ENCODE measurements at regions not wholly inside any gene's neighbourhood (a gene's known extent, or its start where the extent isn't known, plus 50 kb on each side); places are given as distances from the start of the nearest gene placed in this dataset.

- no peaks in the 10 kb centered on the region for H3K36me3 Mint-ChIP-seq (ENCODE audit: low read depth)
- ChIA-PET CTCF (no interaction called here), POLR2A (no interaction called here)
- H3K27me3 Mint-ChIP-seq, result peaks cover 15% of the 10 kb centered on the region
- no peak overlapping the region for H3K4me3 Mint-ChIP-seq
- H3K4me1 Mint-ChIP-seq, result no peaks in the 10 kb centered on the region
- H3K9me3 Mint-ChIP-seq, result no peaks in the 10 kb centered on the region
- no peak overlapping the region for H3K27ac Mint-ChIP-seq
- no peak for DNase-seq
Measured at GRCh38 chr19:5225486-5226345, 114.9 kb downstream of the PTPRS start.

DNA sequence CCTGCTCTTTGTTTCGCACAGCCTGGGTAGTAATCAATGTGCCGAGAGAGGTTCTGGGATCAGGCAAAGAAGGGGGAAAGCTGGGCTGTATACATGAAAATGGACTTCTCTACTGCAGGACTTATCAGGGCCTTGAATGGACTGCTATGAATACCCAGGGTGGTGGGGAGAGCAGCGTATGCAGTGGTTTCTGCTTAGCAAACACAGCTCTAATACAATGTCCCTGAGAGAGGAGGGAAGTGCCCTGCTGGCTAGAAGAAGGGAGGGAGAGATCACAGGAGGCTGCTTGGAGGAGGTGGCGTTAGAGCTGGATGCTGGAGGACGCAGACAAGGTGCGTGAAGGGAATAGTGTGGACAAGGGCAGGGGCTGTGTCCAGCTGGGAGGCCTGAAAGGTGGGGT lies 116.1 kb downstream of the PTPRS start:
- no peak for DNase-seq
- H3K27ac Mint-ChIP-seq, result no peak overlapping the region
- H3K4me3 Mint-ChIP-seq, result no peak overlapping the region
- CTCF ChIA-PET, result interaction anchor here (0.8 kb wide), 1 partner anchor 18 kb away, joined by 3 read pairs; no protein-coding TSS in a partner anchor
- H3K27me3 Mint-ChIP-seq, result peaks cover 9% of the 10 kb centered on the region
- POLR2A ChIA-PET, result no interaction called here
- H3K9me3 Mint-ChIP-seq, result no peaks in the 10 kb centered on the region
- H3K36me3 Mint-ChIP-seq (ENCODE audit: low read depth), result no peaks in the 10 kb centered on the region
- no peaks in the 10 kb centered on the region for H3K4me1 Mint-ChIP-seq

DNA sequence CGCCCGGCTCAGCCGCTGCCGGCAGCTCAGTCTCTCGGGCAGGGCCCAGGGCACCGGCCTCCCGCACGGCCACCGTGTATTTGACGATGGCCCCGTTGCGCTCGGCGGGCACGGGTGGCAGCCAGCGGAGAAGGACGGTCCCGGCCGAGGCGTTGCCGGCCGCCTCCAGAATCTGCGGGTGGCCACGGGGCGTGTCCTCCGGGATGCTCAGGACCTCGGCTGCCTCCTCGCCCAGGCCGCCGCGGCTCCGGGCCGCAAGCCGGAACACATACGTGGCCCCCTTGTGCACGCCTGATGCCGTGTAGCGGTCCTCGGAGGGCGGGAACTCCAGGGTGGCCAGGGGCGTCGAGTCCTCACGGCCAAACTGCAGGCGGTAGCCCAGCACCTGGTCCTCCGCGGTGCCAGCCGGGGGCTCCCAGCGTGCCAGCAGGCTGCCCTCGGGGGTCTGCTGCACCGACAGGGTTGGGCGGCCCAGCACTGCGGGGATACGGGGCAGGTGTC lies 117.7 kb downstream of the PTPRS start:
- Mint-ChIP-seq H3K36me3 (ENCODE audit: low read depth) (no peaks in the 10 kb centered on the region), H3K4me3 (no peak overlapping the region), H3K9me3 (no peaks in the 10 kb centered on the region), H3K4me1 (no peaks in the 10 kb centered on the region), H3K27ac (no peak overlapping the region), H3K27me3 (no peaks in the 10 kb centered on the region)
- ChIA-PET CTCF (no interaction called here), POLR2A (no interaction called here)
- DNase-seq, result no peak

DNA sequence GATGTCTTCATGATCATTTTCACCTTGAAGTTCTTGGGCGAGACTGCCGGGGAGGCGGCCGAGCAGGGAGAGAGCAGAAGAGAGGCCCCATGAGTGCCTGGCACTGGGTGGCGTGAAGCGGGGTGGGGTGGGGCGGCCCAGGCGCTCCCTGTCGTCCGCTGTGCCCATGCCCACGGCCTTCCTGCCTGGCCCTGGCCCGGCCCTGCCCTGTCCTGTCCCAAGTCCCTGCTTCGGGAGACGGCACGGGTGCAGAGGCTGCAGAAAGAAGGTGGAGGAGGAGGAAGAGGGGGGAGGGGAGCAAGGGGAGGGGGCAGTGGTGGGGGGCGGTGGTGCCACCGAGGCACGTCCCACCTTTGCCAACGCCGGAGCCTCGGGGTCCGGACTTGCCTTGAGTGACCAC lies 118.4 kb downstream of the PTPRS start:
- H3K27ac Mint-ChIP-seq, result no peak overlapping the region
- H3K4me3 Mint-ChIP-seq, result no peak overlapping the region
- no peaks in the 10 kb centered on the region for H3K27me3 Mint-ChIP-seq
- POLR2A ChIA-PET, result no interaction called here
- no peak for DNase-seq
- H3K9me3 Mint-ChIP-seq, result no peaks in the 10 kb centered on the region
- CTCF ChIA-PET, result no interaction called here
- no peaks in the 10 kb centered on the region for H3K4me1 Mint-ChIP-seq
- H3K36me3 Mint-ChIP-seq (ENCODE audit: low read depth), result no peaks in the 10 kb centered on the region

DNA sequence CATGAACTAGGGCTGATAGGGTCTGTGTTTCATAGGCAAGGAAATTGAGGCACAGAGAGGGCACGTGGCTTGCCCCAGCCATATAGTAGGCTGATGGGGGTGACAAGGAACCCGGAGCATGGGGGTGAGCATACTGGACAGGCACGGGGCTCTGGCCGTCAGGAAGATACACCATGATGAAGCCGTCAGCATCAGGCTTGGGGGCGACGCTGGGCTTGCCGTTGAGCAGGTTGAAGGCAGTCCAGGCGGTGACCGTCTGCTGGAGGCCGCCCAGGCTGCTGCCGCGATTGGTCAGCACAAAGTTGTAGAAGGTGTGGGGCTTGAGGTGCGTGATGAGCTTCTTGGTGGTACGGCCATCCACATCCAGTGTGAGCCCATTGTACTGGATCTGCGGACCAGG lies 119.7 kb downstream of the PTPRS start:
- no peaks in the 10 kb centered on the region for H3K9me3 Mint-ChIP-seq

DNA sequence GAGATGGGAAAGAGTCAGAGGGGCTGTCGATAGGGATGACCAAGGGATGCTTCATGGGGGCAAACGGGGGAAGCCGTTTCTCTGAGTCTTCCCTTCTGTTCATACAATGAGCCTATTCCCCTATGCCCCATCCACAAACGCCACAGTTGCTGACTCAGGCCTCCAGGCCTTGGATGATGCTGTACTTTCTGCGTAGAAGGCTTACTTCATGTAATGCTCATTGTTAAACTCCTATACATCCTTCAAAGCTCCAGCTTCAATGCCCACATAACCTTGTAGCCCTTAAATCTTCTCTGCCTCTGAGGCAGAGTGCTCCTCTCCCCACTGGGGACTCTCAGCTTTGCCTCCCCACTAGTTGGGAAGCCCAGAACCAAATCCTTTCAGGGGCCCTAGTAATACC lies 120.3 kb downstream of the PTPRS start:
- Mint-ChIP-seq H3K4me1 (no peaks in the 10 kb centered on the region), H3K4me3 (no peak overlapping the region), H3K27me3 (no peaks in the 10 kb centered on the region), H3K36me3 (ENCODE audit: low read depth) (no peaks in the 10 kb centered on the region), H3K27ac (no peak overlapping the region), H3K9me3 (no peaks in the 10 kb centered on the region)
- ChIA-PET POLR2A (no interaction called here), CTCF (interaction anchor here (0.6 kb wide), 1 partner anchor 378 kb away, joined by 6 read pairs; no protein-coding TSS in a partner anchor)
- DNase-seq, result no peak

More for the DNA sequence above, 119.7 kb downstream of the PTPRS start:
- Mint-ChIP-seq H3K36me3 (ENCODE audit: low read depth) (no peaks in the 10 kb centered on the region), H3K4me3 (no peak overlapping the region), H3K27ac (no peak overlapping the region), H3K27me3 (no peaks in the 10 kb centered on the region), H3K4me1 (no peaks in the 10 kb centered on the region)
- DNase-seq, result no peak
- CTCF ChIA-PET, result interaction anchor here (0.6 to 1.4 kb wide), 2 partner anchors 30 to 377 kb away, joined by 3 to 6 read pairs; no protein-coding TSS in a partner anchor
- POLR2A ChIA-PET, result no interaction called here

DNA sequence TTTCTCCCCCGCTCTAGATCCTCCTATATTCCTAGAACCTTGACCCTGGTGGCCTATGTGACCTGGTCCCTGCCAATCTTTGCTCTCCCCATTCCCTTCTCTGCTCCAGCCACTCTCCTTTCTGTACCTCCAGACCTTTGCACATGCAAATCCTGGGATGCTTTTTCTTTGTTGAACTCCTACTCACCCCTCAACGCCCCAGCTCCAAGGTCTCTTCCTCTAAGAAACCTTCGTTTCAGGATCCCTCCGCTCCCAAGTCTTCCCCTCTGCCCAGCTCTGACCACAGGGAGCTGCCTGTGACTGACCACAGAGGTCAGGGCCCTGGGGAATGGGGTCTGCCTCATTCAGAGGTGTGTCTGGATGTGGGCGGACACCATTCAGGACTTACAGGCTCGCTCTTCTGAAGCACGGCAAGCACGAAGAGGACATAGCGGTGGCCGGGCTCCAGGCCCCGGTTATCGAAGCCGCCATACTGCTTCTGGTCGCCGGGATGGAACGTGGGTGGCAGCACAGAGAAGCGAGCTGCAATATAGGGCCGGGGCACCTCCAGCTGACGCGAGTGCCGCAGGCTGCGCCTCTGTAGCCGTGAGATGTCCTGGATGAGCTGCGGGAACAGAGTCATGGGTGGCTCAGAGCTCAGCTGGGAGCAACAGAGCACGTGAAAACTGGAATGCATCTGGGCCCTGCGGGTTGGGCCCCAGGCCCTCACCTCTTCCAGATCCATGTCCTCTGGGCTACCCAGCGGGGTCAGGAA lies 120.9 kb downstream of the PTPRS start:
- ChIA-PET POLR2A (interaction anchor here (0.6 kb wide), 1 partner anchor 92 kb away, joined by 3 read pairs; no protein-coding TSS in a partner anchor), CTCF (no interaction called here)
- no peak for DNase-seq
- H3K27me3 Mint-ChIP-seq, result no peaks in the 10 kb centered on the region
- H3K9me3 Mint-ChIP-seq, result no peaks in the 10 kb centered on the region
- no peak overlapping the region for H3K4me3 Mint-ChIP-seq
- no peaks in the 10 kb centered on the region for H3K36me3 Mint-ChIP-seq (ENCODE audit: low read depth)
- no peaks in the 10 kb centered on the region for H3K4me1 Mint-ChIP-seq
- no peak overlapping the region for H3K27ac Mint-ChIP-seq

GRCh38 chr19:5218963-5219530 lies 121.6 kb downstream of the PTPRS start:
- Mint-ChIP-seq H3K36me3 (ENCODE audit: low read depth) (no peaks in the 10 kb centered on the region), H3K4me1 (no peaks in the 10 kb centered on the region), H3K4me3 (no peak overlapping the region), H3K9me3 (no peaks in the 10 kb centered on the region), H3K27ac (no peak overlapping the region), H3K27me3 (no peaks in the 10 kb centered on the region)
- ChIA-PET POLR2A (no interaction called here), CTCF (no interaction called here)
- DNase-seq, result no peak

DNA sequence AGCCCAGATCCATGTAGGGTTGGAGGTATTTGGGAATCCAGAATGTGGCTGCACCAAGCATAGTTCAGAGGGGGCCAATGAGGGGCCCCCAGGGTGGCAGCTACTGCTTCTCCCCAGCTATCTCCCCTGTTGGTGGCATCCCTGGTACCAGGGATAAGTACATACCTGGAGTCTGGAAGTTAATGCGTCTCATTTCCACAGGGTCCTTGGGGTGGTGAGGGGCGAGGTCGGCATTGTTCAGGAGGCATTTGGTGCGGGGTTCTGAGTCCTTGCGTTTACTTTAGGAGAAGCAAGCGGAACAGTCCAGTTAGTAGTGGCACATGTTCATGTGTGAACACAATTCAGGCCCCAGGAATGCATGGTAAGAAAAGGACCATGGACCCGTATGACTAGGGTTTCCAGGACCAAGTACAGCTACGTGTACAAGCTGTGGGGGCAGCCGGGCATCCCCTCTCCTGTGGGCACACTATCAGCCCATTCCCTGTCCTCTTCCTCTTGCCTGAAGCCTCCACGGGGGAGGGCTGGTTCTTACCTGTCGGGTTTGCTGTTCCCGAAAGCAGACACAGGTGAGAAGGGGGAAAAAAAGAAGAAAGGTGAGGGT lies 122.3 kb downstream of the PTPRS start:
- no peaks in the 10 kb centered on the region for H3K9me3 Mint-ChIP-seq
- CTCF ChIA-PET, result no interaction called here
- H3K4me1 Mint-ChIP-seq, result no peaks in the 10 kb centered on the region
- no peak overlapping the region for H3K4me3 Mint-ChIP-seq
- no peaks in the 10 kb centered on the region for H3K36me3 Mint-ChIP-seq (ENCODE audit: low read depth)
- H3K27ac Mint-ChIP-seq, result no peak overlapping the region
- no peak for DNase-seq
- POLR2A ChIA-PET, result no interaction called here
- H3K27me3 Mint-ChIP-seq, result no peaks in the 10 kb centered on the region

GRCh38 chr19:5217171-5217570 lies 123.4 kb downstream of the PTPRS start:
- no peaks in the 10 kb centered on the region for H3K9me3 Mint-ChIP-seq

GRCh38 chr19:5216141-5216847 lies 124.3 kb downstream of the PTPRS start:
- no peak overlapping the region for H3K27ac Mint-ChIP-seq
- POLR2A ChIA-PET, result no interaction called here
- DNase-seq, result no peak
- no peaks in the 10 kb centered on the region for H3K4me1 Mint-ChIP-seq
- CTCF ChIA-PET, result interaction anchor here (0.6 kb wide), 1 partner anchor 15 kb away, joined by 3 read pairs; no protein-coding TSS in a partner anchor
- H3K9me3 Mint-ChIP-seq, result no peaks in the 10 kb centered on the region
- H3K4me3 Mint-ChIP-seq, result no peak overlapping the region
- no peaks in the 10 kb centered on the region for H3K27me3 Mint-ChIP-seq
- no peaks in the 10 kb centered on the region for H3K36me3 Mint-ChIP-seq (ENCODE audit: low read depth)

More at GRCh38 chr19:5217171-5217570, 123.4 kb downstream of the PTPRS start:
- H3K4me3 Mint-ChIP-seq, result no peak overlapping the region
- H3K4me1 Mint-ChIP-seq, result no peaks in the 10 kb centered on the region
- ChIA-PET CTCF (no interaction called here), POLR2A (no interaction called here)
- no peaks in the 10 kb centered on the region for H3K36me3 Mint-ChIP-seq (ENCODE audit: low read depth)
- H3K27ac Mint-ChIP-seq, result no peak overlapping the region
- no peak for DNase-seq
- no peaks in the 10 kb centered on the region for H3K27me3 Mint-ChIP-seq

DNA sequence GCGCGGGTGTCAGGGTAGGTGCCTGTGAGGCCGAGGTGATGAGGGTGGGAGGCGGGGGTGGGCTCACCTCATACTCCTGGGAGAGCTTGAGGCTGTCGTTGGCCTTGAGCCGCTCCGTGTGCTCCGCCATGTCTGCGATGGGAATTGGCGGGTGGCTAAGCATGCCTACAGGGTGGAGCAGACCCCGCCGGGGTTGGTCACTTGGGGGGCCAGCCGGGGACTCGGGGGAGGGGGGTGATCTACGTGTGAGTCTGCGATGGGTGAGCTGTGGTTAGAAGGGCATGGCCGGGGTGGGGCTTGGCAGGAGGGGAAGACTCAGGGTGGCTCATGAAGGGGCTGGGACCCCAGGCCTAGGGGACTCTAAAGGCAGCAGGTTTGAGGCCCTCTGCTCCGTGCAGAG lies 125.2 kb downstream of the PTPRS start:
- Mint-ChIP-seq H3K4me3 (no peak overlapping the region), H3K9me3 (peaks cover 5% of the 10 kb centered on the region), H3K4me1 (no peaks in the 10 kb centered on the region), H3K27ac (no peak overlapping the region), H3K27me3 (no peaks in the 10 kb centered on the region), H3K36me3 (ENCODE audit: low read depth) (no peaks in the 10 kb centered on the region)
- DNase-seq, result no peak
- POLR2A ChIA-PET, result no interaction called here
- CTCF ChIA-PET, result no interaction called here

Measured in activated CD4-positive, alpha-beta T cell treated with anti-CD3 and anti-CD28 coated beads, Interleukin-2, amount 10 ng/mL, durations not matched to agents 7 days and 5 days (primary cell).